PC-3 (cell line): ENCODE measurements at regions not wholly inside any gene's neighbourhood (a gene's known extent, or its start where the extent isn't known, plus 50 kb on each side); places are given as distances from the start of the nearest gene placed in this dataset.

Source experiments
- CTCF ChIP-seq: fragments of 300-600 bp; sonication (generic); conservative IDR thresholded peaks from 2 replicates; pipeline ENCODE4 v1.5.1; 2017; ENCODE audit warnings: antibody characterized with exemption, low read depth, mild to moderate bottlenecking, low read length
- EZH2 ChIP-seq: fragments of 300-600 bp; sonication (generic); IDR thresholded peaks from one replicate; pipeline ENCODE4 v1.6.1; 2017; ENCODE audit warnings: antibody characterized with exemption, mild to moderate bottlenecking, low read length; ENCODE audit not compliant: unreplicated experiment

- TF ChIP-seq CTCF (no peak), EZH2 (no peak)
These were observed 104.1 kb upstream of the HNRNPU start for GRCh38 chr1:244968471-244968871.
